ENCODE measurements at regions not wholly inside any gene's neighbourhood (a gene's known extent, or its start where the extent isn't known, plus 50 kb on each side); places are given as distances from the start of the nearest gene placed in this dataset.

- Histone ChIP-seq H3K4me3 (ENCODE audit: low read depth in 1 of 2, low read length in 1 of 2) (no peak overlapping the region), H3K27me3 (peaks cover 21% of the 10 kb centered on the region), H3K27ac (no peak overlapping the region), H3K36me3 (no peaks in the 10 kb centered on the region), H3K4me1 (ENCODE audit: control insufficient read depth in 1 of 2, insufficient read depth in 1 of 2, low read depth in 1 of 2, low read length in 1 of 2) (no peaks in the 10 kb centered on the region), H3K9me3 (no peaks in the 10 kb centered on the region)
- no peak for TF ChIP-seq CTCF (IDR thresholded peaks at IDR 0.05)
These were observed 406.9 kb upstream of the CDH4 start for GRCh38 chr20:60845146-60845545.

GRCh38 chr20:60851826-60852704 lies 400.0 kb upstream of the CDH4 start:
- TF ChIP-seq CTCF (IDR thresholded peaks at IDR 0.05): no peak
- Histone ChIP-seq H3K9me3 (no peaks in the 10 kb centered on the region), H3K4me3 (ENCODE audit: low read depth in 1 of 2, low read length in 1 of 2) (no peak overlapping the region), H3K27me3 (peaks cover 18% of the 10 kb centered on the region), H3K27ac (no peak overlapping the region), H3K36me3 (no peaks in the 10 kb centered on the region), H3K4me1 (ENCODE audit: control insufficient read depth in 1 of 2, insufficient read depth in 1 of 2, low read depth in 1 of 2, low read length in 1 of 2) (no peaks in the 10 kb centered on the region)

- Histone ChIP-seq H3K4me3 (ENCODE audit: low read depth in 1 of 2, low read length in 1 of 2) (no peak overlapping the region), H3K27me3 (no peaks in the 10 kb centered on the region), H3K27ac (no peak overlapping the region), H3K4me1 (ENCODE audit: control insufficient read depth in 1 of 2, insufficient read depth in 1 of 2, low read depth in 1 of 2, low read length in 1 of 2) (no peaks in the 10 kb centered on the region), H3K36me3 (no peaks in the 10 kb centered on the region), H3K9me3 (no peaks in the 10 kb centered on the region)
- TF ChIP-seq CTCF (IDR thresholded peaks at IDR 0.05): no peak
These were observed 394.4 kb upstream of the CDH4 start for GRCh38 chr20:60857708-60858107.

GRCh38 chr20:60862601-60863000 lies 389.5 kb upstream of the CDH4 start:
- TF ChIP-seq CTCF (IDR thresholded peaks at IDR 0.05): no peak
- Histone ChIP-seq H3K27me3 (no peaks in the 10 kb centered on the region), H3K9me3 (no peaks in the 10 kb centered on the region), H3K36me3 (no peaks in the 10 kb centered on the region), H3K27ac (no peak overlapping the region), H3K4me3 (ENCODE audit: low read depth in 1 of 2, low read length in 1 of 2) (no peak overlapping the region), H3K4me1 (ENCODE audit: control insufficient read depth in 1 of 2, insufficient read depth in 1 of 2, low read depth in 1 of 2, low read length in 1 of 2) (no peaks in the 10 kb centered on the region)

GRCh38 chr20:60863548-60863947 lies 388.5 kb upstream of the CDH4 start:
- TF ChIP-seq CTCF (IDR thresholded peaks at IDR 0.05): no peak
- Histone ChIP-seq H3K36me3 (no peaks in the 10 kb centered on the region), H3K27me3 (no peaks in the 10 kb centered on the region), H3K9me3 (no peaks in the 10 kb centered on the region), H3K27ac (no peak overlapping the region), H3K4me3 (ENCODE audit: low read depth in 1 of 2, low read length in 1 of 2) (no peak overlapping the region), H3K4me1 (ENCODE audit: control insufficient read depth in 1 of 2, insufficient read depth in 1 of 2, low read depth in 1 of 2, low read length in 1 of 2) (no peaks in the 10 kb centered on the region)
